ENCODE measurements at regions not wholly inside any gene's neighbourhood (a gene's known extent, or its start where the extent isn't known, plus 50 kb on each side); places are given as distances from the start of the nearest gene placed in this dataset.
A peak's percentile ranks its signal among the peaks of the same experiment; 100 is the strongest.

DNA sequence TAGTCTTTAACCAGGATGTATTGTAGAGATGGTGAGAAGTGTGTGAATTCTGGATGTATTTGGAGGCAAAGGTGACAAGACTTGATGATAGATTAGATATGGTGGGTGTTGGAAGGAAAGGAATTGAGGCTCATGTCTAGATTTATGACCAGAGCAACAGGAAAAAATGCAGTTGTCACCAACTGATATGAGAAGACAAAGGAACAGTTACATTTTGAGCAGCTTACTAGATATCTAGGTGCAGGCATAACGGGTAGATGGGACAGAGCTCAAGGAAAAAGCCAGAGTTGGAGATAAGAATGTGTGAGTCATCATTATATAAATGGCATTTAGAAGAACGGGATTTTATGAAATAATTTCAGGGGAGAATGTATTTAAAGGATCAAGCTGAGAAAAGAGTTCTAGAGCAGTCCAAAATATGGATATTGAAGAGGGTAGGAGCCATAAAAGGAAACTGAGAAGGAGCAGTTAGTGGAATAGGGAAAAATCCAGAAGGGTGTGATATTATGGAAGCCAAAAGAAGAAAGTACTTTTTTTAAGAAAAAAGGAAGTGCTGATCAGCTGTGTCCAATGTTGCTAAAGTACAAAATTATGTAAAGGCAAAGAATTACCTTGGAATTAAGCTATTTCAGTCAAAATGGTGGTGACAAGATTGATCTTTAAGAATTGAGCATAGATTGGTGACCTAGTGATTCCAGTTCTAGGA, 262.5 kb downstream of the CGGBP1 start:
- Mint-ChIP-seq H3K36me3 (ENCODE audit: low read depth) (peaks cover 1% of the 10 kb centered on the region), H3K27ac (ENCODE audit: unreplicated experiment) (no peak overlapping the region), H3K9me3 (ENCODE audit: low read depth) (no peaks in the 10 kb centered on the region), H3K4me3 (ENCODE audit: unreplicated experiment) (no peak overlapping the region), H3K4me1 (ENCODE audit: low read depth) (peaks cover 13% of the 10 kb centered on the region), H3K27me3 (ENCODE audit: low read depth) (peaks cover 69% of the 10 kb centered on the region)
- DNase-seq (ENCODE audit: low spot score): no peak
- TF ChIP-seq, protein P1, sequence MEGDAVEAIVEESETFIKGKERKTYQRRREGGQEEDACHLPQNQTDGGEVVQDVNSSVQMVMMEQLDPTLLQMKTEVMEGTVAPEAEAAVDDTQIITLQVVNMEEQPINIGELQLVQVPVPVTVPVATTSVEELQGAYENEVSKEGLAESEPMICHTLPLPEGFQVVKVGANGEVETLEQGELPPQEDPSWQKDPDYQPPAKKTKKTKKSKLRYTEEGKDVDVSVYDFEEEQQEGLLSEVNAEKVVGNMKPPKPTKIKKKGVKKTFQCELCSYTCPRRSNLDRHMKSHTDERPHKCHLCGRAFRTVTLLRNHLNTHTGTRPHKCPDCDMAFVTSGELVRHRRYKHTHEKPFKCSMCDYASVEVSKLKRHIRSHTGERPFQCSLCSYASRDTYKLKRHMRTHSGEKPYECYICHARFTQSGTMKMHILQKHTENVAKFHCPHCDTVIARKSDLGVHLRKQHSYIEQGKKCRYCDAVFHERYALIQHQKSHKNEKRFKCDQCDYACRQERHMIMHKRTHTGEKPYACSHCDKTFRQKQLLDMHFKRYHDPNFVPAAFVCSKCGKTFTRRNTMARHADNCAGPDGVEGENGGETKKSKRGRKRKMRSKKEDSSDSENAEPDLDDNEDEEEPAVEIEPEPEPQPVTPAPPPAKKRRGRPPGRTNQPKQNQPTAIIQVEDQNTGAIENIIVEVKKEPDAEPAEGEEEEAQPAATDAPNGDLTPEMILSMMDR (IDR thresholded peaks at IDR 0.05): no peak

- peaks cover 1% of the 10 kb centered on the region for H3K36me3 Mint-ChIP-seq (ENCODE audit: low read depth)
- H3K9me3 Mint-ChIP-seq (ENCODE audit: low read depth): no peaks in the 10 kb centered on the region
- no peak overlapping the region for H3K27ac Mint-ChIP-seq (ENCODE audit: unreplicated experiment)
- H3K4me3 Mint-ChIP-seq (ENCODE audit: unreplicated experiment): no peak overlapping the region
- H3K27me3 Mint-ChIP-seq (ENCODE audit: low read depth): peaks cover 73% of the 10 kb centered on the region
- TF ChIP-seq, protein P1 (IDR thresholded peaks at IDR 0.05): no peak
- peaks cover 13% of the 10 kb centered on the region for H3K4me1 Mint-ChIP-seq (ENCODE audit: low read depth)
- no peak for DNase-seq (ENCODE audit: low spot score)
Measured at GRCh38 chr3:87795701-87796100, 263.1 kb downstream of the CGGBP1 start.

- H3K27me3 Mint-ChIP-seq (ENCODE audit: low read depth): peaks cover 72% of the 10 kb centered on the region
- no peaks in the 10 kb centered on the region for H3K9me3 Mint-ChIP-seq (ENCODE audit: low read depth)
- TF ChIP-seq, protein P1 (IDR thresholded peaks at IDR 0.05): no peak
- H3K4me3 Mint-ChIP-seq (ENCODE audit: unreplicated experiment): peak overlapping the region; percentile 26
- H3K27ac Mint-ChIP-seq (ENCODE audit: unreplicated experiment): no peak overlapping the region
- H3K4me1 Mint-ChIP-seq (ENCODE audit: low read depth): peaks cover 13% of the 10 kb centered on the region
- no peak for DNase-seq (ENCODE audit: low spot score)
- H3K36me3 Mint-ChIP-seq (ENCODE audit: low read depth): peaks cover 1% of the 10 kb centered on the region
Measured at GRCh38 chr3:87793337-87793877, 265.4 kb downstream of the CGGBP1 start.

- H3K4me3 Mint-ChIP-seq (ENCODE audit: unreplicated experiment): peak within 1 kb of the TSS; percentile 61
- peaks cover 13% of the 10 kb centered on the region for H3K4me1 Mint-ChIP-seq (ENCODE audit: low read depth)
- TF ChIP-seq, protein P1 (IDR thresholded peaks at IDR 0.05): no peak
- peaks cover 1% of the 10 kb centered on the region for H3K36me3 Mint-ChIP-seq (ENCODE audit: low read depth)
- peak; percentile 87 for DNase-seq (ENCODE audit: low spot score)
- H3K9me3 Mint-ChIP-seq (ENCODE audit: low read depth): no peaks in the 10 kb centered on the region
- H3K27me3 Mint-ChIP-seq (ENCODE audit: low read depth): peaks cover 67% of the 10 kb centered on the region
- H3K27ac Mint-ChIP-seq (ENCODE audit: unreplicated experiment): no peak within 1 kb of the TSS
Measured at GRCh38 chr3:87792534-87793336, 266.1 kb downstream of the CGGBP1 start, which contains the start of gene HTR1F. Gene HTR1F (plus strand): TSS chr3:87792706.

GRCh38 chr3:87792198-87792533, 266.6 kb downstream of the CGGBP1 start:
- H3K9me3 Mint-ChIP-seq (ENCODE audit: low read depth): no peaks in the 10 kb centered on the region
- peaks cover 13% of the 10 kb centered on the region for H3K4me1 Mint-ChIP-seq (ENCODE audit: low read depth)
- H3K36me3 Mint-ChIP-seq (ENCODE audit: low read depth): peaks cover 1% of the 10 kb centered on the region
- peaks cover 67% of the 10 kb centered on the region for H3K27me3 Mint-ChIP-seq (ENCODE audit: low read depth)
- peak overlapping the region; percentile 61 for H3K4me3 Mint-ChIP-seq (ENCODE audit: unreplicated experiment)
- no peak overlapping the region for H3K27ac Mint-ChIP-seq (ENCODE audit: unreplicated experiment)
- DNase-seq (ENCODE audit: low spot score): no peak
- TF ChIP-seq, protein P1 (IDR thresholded peaks at IDR 0.05): no peak

All from chondrocyte (in vitro differentiated cells).